ENCODE measurements at regions not wholly inside any gene's neighbourhood (a gene's known extent, or its start where the extent isn't known, plus 50 kb on each side); places are given as distances from the start of the nearest gene placed in this dataset.

GRCh38 chr3:137148917-137149316 lies 191.1 kb downstream of the IL20RB start:
- TF ChIP-seq ZNF138 (CRISPR knock-in tag; IDR thresholded peaks at IDR 0.05; ENCODE audit: low read depth) (no peak), U2AF2 (IDR thresholded peaks at IDR 0.05; ENCODE audit: low read depth, low read length) (no peak), MYC (CRISPR knock-in tag; IDR thresholded peaks at IDR 0.05; ENCODE audit: borderline replicate concordance) (no peak), USF2 (IDR thresholded peaks at IDR 0.05; ENCODE audit: low read depth, low read length) (no peak), USF2 (CRISPR knock-in tag; IDR thresholded peaks at IDR 0.05; ENCODE audit: borderline replicate concordance) (no peak), ZSCAN29 (CRISPR knock-in tag; conservative IDR thresholded peaks at IDR 0.05) (no peak), EP300 (IDR thresholded peaks at IDR 0.05; ENCODE audit: low read depth in 2 of 2, low read length in 2 of 2) (no peak), EP300 (CRISPR knock-in tag; IDR thresholded peaks at IDR 0.05; ENCODE audit: borderline replicate concordance) (no peak), TAF1 (CRISPR knock-in tag; IDR thresholded peaks at IDR 0.05) (no peak), JUNB (CRISPR knock-in tag; IDR thresholded peaks at IDR 0.05; ENCODE audit: borderline replicate concordance) (no peak), PRDM4 (CRISPR knock-in tag; IDR thresholded peaks at IDR 0.05; ENCODE audit: borderline replicate concordance) (no peak)

Measured in HepG2 (cell line).